ENCODE measurements at regions not wholly inside any gene's neighbourhood (a gene's known extent, or its start where the extent isn't known, plus 50 kb on each side); places are given as distances from the start of the nearest gene placed in this dataset.

GRCh38 chr21:17416139-17416538 lies 96.7 kb upstream of the CXADR start:
- H3K4me1 Mint-ChIP-seq (ENCODE audit: low read depth), result no peaks in the 10 kb centered on the region
- H3K36me3 Mint-ChIP-seq, result no peaks in the 10 kb centered on the region
- H3K27me3 Mint-ChIP-seq, result no peaks in the 10 kb centered on the region
- H3K27ac Mint-ChIP-seq, result no peak overlapping the region
- H3K9me3 Mint-ChIP-seq (ENCODE audit: low read depth), result no peaks in the 10 kb centered on the region
- H3K4me3 Mint-ChIP-seq, result no peak overlapping the region

- Mint-ChIP-seq H3K4me1 (ENCODE audit: low read depth) (no peaks in the 10 kb centered on the region), H3K27me3 (peaks cover 4% of the 10 kb centered on the region), H3K4me3 (no peak overlapping the region), H3K9me3 (ENCODE audit: low read depth) (no peaks in the 10 kb centered on the region), H3K27ac (no peak overlapping the region), H3K36me3 (no peaks in the 10 kb centered on the region)
These were observed 89.9 kb upstream of the CXADR start for GRCh38 chr21:17422931-17423330.

GRCh38 chr21:17427157-17427556 lies 85.7 kb upstream of the CXADR start:
- Mint-ChIP-seq H3K36me3 (no peaks in the 10 kb centered on the region), H3K4me1 (ENCODE audit: low read depth) (no peaks in the 10 kb centered on the region), H3K27me3 (peaks cover 7% of the 10 kb centered on the region), H3K4me3 (no peak overlapping the region), H3K9me3 (ENCODE audit: low read depth) (no peaks in the 10 kb centered on the region), H3K27ac (no peak overlapping the region)

- H3K36me3 Mint-ChIP-seq, result no peaks in the 10 kb centered on the region
- H3K9me3 Mint-ChIP-seq (ENCODE audit: low read depth), result no peaks in the 10 kb centered on the region
- no peak overlapping the region for H3K27ac Mint-ChIP-seq
- peaks cover 7% of the 10 kb centered on the region for H3K27me3 Mint-ChIP-seq
- no peak overlapping the region for H3K4me3 Mint-ChIP-seq
- no peaks in the 10 kb centered on the region for H3K4me1 Mint-ChIP-seq (ENCODE audit: low read depth)
These were observed 84.9 kb upstream of the CXADR start for GRCh38 chr21:17427831-17428483.

GRCh38 chr21:17428484-17428869 lies 84.4 kb upstream of the CXADR start:
- Mint-ChIP-seq H3K36me3 (no peaks in the 10 kb centered on the region), H3K27ac (no peak overlapping the region), H3K4me1 (ENCODE audit: low read depth) (no peaks in the 10 kb centered on the region), H3K4me3 (no peak overlapping the region), H3K27me3 (peaks cover 7% of the 10 kb centered on the region), H3K9me3 (ENCODE audit: low read depth) (no peaks in the 10 kb centered on the region)

- no peak overlapping the region for H3K4me3 Mint-ChIP-seq
- H3K4me1 Mint-ChIP-seq (ENCODE audit: low read depth), result no peaks in the 10 kb centered on the region
- no peak overlapping the region for H3K27ac Mint-ChIP-seq
- no peaks in the 10 kb centered on the region for H3K36me3 Mint-ChIP-seq
- H3K27me3 Mint-ChIP-seq, result peaks cover 7% of the 10 kb centered on the region
- no peaks in the 10 kb centered on the region for H3K9me3 Mint-ChIP-seq (ENCODE audit: low read depth)
These were observed 83.9 kb upstream of the CXADR start for GRCh38 chr21:17428980-17429379.

GRCh38 chr21:17429936-17430335 lies 82.9 kb upstream of the CXADR start:
- H3K4me3 Mint-ChIP-seq, result no peak overlapping the region
- H3K27ac Mint-ChIP-seq, result no peak overlapping the region
- H3K36me3 Mint-ChIP-seq, result no peaks in the 10 kb centered on the region
- peaks cover 7% of the 10 kb centered on the region for H3K27me3 Mint-ChIP-seq
- H3K4me1 Mint-ChIP-seq (ENCODE audit: low read depth), result no peaks in the 10 kb centered on the region
- no peaks in the 10 kb centered on the region for H3K9me3 Mint-ChIP-seq (ENCODE audit: low read depth)

- Mint-ChIP-seq H3K4me3 (no peak overlapping the region), H3K36me3 (no peaks in the 10 kb centered on the region), H3K4me1 (ENCODE audit: low read depth) (no peaks in the 10 kb centered on the region), H3K27me3 (peaks cover 3% of the 10 kb centered on the region), H3K27ac (no peak overlapping the region), H3K9me3 (ENCODE audit: low read depth) (no peaks in the 10 kb centered on the region)
These were observed 80.1 kb upstream of the CXADR start for GRCh38 chr21:17432732-17433057.

GRCh38 chr21:17433730-17434129 lies 79.1 kb upstream of the CXADR start:
- Mint-ChIP-seq H3K36me3 (no peaks in the 10 kb centered on the region), H3K27ac (no peak overlapping the region)

GRCh38 chr21:17435565-17436543 lies 77.0 kb upstream of the CXADR start:
- Mint-ChIP-seq H3K4me1 (ENCODE audit: low read depth) (no peaks in the 10 kb centered on the region), H3K36me3 (no peaks in the 10 kb centered on the region), H3K27ac (no peak overlapping the region), H3K9me3 (ENCODE audit: low read depth) (no peaks in the 10 kb centered on the region), H3K27me3 (peaks cover 2% of the 10 kb centered on the region), H3K4me3 (no peak overlapping the region)

More at GRCh38 chr21:17433730-17434129, 79.1 kb upstream of the CXADR start:
- Mint-ChIP-seq H3K4me1 (ENCODE audit: low read depth) (no peaks in the 10 kb centered on the region), H3K9me3 (ENCODE audit: low read depth) (no peaks in the 10 kb centered on the region), H3K4me3 (no peak overlapping the region), H3K27me3 (peaks cover 5% of the 10 kb centered on the region)

GRCh38 chr21:17436626-17437111 lies 76.2 kb upstream of the CXADR start:
- Mint-ChIP-seq H3K27me3 (peaks cover 2% of the 10 kb centered on the region), H3K4me3 (no peak overlapping the region), H3K4me1 (ENCODE audit: low read depth) (no peaks in the 10 kb centered on the region), H3K27ac (no peak overlapping the region), H3K36me3 (no peaks in the 10 kb centered on the region), H3K9me3 (ENCODE audit: low read depth) (no peaks in the 10 kb centered on the region)

- no peaks in the 10 kb centered on the region for H3K4me1 Mint-ChIP-seq (ENCODE audit: low read depth)
- H3K27me3 Mint-ChIP-seq, result peaks cover 2% of the 10 kb centered on the region
- H3K36me3 Mint-ChIP-seq, result no peaks in the 10 kb centered on the region
- H3K4me3 Mint-ChIP-seq, result no peak overlapping the region
- no peaks in the 10 kb centered on the region for H3K9me3 Mint-ChIP-seq (ENCODE audit: low read depth)
- no peak overlapping the region for H3K27ac Mint-ChIP-seq
These were observed 74.2 kb upstream of the CXADR start for GRCh38 chr21:17438635-17439034.

- H3K4me3 Mint-ChIP-seq, result no peak overlapping the region
- H3K36me3 Mint-ChIP-seq, result no peaks in the 10 kb centered on the region
- no peaks in the 10 kb centered on the region for H3K4me1 Mint-ChIP-seq (ENCODE audit: low read depth)
- peaks cover 2% of the 10 kb centered on the region for H3K27me3 Mint-ChIP-seq
- no peaks in the 10 kb centered on the region for H3K9me3 Mint-ChIP-seq (ENCODE audit: low read depth)
- H3K27ac Mint-ChIP-seq, result no peak overlapping the region
These were observed 71.9 kb upstream of the CXADR start for GRCh38 chr21:17440969-17441368.

GRCh38 chr21:17441370-17441769 lies 71.5 kb upstream of the CXADR start:
- no peak overlapping the region for H3K27ac Mint-ChIP-seq
- H3K36me3 Mint-ChIP-seq, result no peaks in the 10 kb centered on the region
- H3K27me3 Mint-ChIP-seq, result peaks cover 2% of the 10 kb centered on the region
- H3K4me1 Mint-ChIP-seq (ENCODE audit: low read depth), result no peaks in the 10 kb centered on the region
- no peaks in the 10 kb centered on the region for H3K9me3 Mint-ChIP-seq (ENCODE audit: low read depth)
- no peak overlapping the region for H3K4me3 Mint-ChIP-seq

GRCh38 chr21:17442165-17442564 lies 70.7 kb upstream of the CXADR start:
- H3K36me3 Mint-ChIP-seq, result no peaks in the 10 kb centered on the region
- H3K27me3 Mint-ChIP-seq, result peaks cover 2% of the 10 kb centered on the region
- H3K9me3 Mint-ChIP-seq (ENCODE audit: low read depth), result no peaks in the 10 kb centered on the region
- no peak overlapping the region for H3K27ac Mint-ChIP-seq
- no peaks in the 10 kb centered on the region for H3K4me1 Mint-ChIP-seq (ENCODE audit: low read depth)
- no peak overlapping the region for H3K4me3 Mint-ChIP-seq

Measured in activated naive CD8-positive, alpha-beta T cell (primary cell).